GM19043 (cell line): ENCODE measurements at regions not wholly inside any gene's neighbourhood (a gene's known extent, or its start where the extent isn't known, plus 50 kb on each side); places are given as distances from the start of the nearest gene placed in this dataset.

Experiments
- ATAC-seq: cut with Tn5 transposase; IDR thresholded peaks from one replicate; pipeline ENCODE4 v1.9.1; 2021; ENCODE audit warnings: low read depth; ENCODE audit not compliant: unreplicated experiment

GRCh38 chr7:109256762-109257560 is 687.3 kb downstream of the DNAJB9 start:
- ATAC-seq, result peak; percentile 48

DNA sequence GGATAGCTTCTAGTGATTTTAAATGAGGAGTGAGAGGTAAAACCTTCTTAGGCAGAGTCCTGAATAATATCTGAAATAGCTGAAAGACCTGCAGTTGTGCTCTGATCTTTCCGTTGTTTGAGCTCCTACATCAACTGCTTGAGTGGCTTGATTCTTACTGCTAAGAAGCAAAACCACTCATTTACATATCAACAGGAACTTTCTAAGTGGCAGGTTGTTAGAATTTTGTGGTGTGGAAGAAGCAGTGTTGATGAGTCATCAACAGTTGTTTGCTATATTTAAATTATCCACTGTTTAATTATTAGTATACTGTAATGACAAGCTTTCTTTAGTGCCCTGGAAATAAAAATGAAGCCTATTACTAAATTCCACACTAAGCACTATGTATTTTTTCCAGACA is 689.5 kb downstream of the DNAJB9 start:
- peak; percentile 72 for ATAC-seq

GRCh38 chr7:109261781-109262180 is 692.1 kb downstream of the DNAJB9 start:
- no peak for ATAC-seq

GRCh38 chr7:109266610-109267009 is 696.9 kb downstream of the DNAJB9 start:
- ATAC-seq, result no peak

DNA sequence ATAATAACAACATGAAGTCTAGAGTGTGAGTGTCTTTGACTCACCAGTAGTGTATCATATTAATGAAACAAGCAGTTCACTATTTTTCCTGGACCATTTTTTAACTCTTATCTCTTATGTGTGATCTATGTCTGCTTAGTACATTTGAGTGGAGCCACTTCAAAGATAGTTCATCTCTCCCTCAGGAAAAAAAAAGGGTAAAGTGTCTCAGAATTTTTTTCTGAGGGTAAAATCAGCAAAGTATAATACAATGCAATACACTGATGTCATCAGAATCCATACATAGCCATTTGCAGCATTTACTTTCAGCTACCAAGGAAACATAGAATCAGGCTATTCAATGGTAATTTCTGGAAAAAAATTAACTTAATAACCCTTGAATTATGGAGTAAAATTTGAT is 706.7 kb downstream of the DNAJB9 start:
- no peak for ATAC-seq

GRCh38 chr7:109282726-109283125 is 713.1 kb downstream of the DNAJB9 start:
- no peak for ATAC-seq

DNA sequence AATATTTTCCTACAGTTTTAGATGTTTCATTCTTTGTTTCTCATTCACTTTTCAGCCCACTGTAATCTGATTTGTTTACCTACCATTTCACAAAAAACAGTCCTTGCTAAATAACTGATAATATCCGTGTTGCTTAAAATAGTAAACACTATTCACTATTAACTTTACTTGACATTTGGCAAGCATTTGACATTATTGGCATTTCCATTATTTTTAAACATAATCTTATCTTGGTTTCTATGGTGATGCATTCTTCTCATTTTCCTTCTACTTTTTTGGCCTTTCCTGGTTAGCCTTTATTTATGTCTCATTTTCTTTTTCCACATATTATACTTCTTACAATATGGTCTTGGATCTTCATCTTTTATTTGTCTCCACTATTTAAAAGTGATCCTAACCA is 715.3 kb downstream of the DNAJB9 start:
- no peak for ATAC-seq

DNA sequence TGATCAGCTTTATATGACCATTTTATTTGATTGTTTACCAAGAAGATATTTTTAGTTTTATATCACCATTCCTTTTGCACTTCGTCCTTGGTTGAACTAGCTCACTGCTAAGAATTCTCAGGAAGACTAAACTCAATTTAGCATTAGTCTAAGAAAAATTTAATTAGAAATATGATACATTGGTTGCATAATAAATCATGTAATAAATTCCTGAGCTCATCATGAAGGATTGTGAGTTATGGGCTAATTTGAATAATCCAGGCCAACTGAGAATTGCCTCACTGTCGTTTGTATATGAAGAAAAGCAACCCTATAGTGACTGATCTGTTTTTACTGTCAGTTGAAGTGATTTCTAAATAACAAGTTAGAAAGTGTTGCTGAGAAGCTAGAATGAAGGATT is 725.5 kb downstream of the DNAJB9 start:
- ATAC-seq, result no peak

DNA sequence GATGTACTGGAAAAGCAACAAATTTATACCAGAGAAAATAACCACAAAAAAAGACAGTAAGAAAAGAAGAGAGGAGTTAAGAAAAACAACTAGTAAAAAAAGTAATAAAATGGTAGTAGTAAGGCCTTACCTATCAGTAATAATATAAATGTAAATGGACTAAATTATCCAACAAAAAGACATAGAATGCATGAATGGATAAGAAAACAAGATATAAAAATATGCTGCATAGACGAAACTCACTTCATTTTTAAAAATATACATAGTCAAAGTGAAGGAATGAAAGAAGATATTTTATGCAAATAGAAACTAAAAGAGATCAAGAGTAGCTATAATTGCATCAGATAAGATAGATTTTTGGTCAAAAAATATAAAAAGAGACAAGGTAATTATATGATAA is 739.1 kb downstream of the DNAJB9 start:
- ATAC-seq, result no peak

DNA sequence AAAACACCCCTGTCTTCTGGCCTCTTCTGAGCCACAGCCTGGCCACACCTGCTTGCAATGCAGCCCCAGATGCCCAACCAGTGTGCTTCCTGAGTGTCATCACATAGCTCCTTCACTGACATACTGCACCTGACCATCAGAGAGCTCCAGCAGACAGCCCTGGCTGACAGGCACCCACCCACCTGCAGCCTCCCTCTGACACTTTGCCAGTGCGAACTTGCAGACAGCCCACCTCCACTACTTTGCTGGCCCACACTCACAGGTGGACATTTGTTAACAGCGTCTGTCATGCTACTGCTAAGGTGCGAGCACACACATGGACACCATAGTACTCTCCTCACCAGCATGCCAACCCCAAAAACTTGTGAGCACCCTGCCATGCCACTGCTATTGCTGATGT is 740.1 kb downstream of the DNAJB9 start:
- ATAC-seq, result no peak

DNA sequence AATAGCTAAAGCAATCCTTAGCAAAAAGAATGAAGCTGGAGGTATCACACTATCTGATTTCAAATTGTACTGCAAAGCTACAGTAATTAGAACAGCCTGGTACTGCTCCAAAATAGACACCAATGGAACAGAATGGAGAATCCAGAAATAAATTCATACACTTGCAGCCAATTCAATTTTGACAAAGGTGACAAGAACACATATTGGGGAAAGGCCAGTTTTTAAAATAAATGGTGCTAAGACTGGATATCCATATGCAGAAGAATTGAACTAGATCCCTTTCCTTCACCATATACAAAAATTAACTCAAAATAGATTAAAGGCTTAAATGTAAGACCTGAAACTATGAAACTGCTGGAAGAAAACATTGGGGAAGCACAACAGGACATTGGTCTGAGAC is 748.5 kb downstream of the DNAJB9 start:
- no peak for ATAC-seq

DNA sequence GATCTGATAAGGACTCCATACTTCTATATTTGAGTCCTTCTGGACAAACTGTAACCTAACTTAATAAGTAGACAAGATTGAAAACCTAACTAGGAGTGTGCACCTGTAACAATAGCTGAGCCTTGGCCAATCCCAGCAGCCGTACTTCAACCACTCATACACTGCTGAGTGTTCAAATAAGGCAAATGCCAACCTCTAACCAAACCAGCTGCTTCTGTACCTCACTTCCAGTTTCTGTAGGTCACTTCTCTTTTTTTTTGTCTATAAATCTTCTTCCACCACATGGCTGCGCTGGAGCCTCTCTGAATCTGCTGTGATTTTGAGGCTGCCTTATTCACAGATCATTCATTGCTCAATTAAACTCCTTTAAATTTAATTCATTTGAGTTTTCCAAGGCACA is 753.2 kb downstream of the DNAJB9 start:
- no peak for ATAC-seq

- no peak for ATAC-seq
Observed at GRCh38 chr7:109331423-109331822, 761.7 kb downstream of the DNAJB9 start.

DNA sequence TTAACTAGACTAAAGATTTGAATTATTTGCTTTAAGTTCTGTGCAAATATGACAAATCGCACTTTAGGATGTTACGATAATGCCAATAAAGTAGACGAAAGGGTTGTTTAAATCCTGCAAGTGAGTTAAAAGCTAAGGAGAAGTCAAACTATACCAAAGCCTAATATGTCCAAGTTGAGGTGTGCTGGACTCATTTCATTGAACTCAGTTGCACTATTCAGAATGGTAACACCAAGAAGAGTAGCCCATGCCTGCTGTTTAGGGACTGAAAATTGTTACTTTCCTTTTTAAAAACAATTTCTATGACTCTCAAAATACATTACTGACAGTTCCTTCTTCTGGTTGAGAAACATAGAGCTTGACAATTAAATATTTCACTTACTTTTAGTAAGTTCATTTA is 766.3 kb downstream of the DNAJB9 start:
- ATAC-seq, result no peak

DNA sequence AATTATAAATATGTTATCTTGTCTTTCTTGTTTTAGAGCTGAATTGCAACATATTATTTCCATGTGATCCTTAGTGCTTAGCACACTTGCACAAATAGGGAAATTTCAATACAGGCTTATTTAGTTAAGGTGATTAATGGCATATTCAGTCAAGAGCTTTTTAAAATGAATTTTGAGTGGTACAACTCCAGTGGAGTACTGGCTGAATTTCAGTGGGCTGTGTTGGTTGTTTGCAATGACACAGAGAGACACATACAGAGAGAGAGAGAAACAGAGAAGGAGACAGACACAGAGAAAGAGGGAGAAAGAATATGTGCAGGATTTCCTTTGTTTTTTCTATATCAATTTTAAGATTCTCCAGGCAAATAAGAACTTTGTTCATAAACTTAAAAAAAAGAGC is 766.9 kb downstream of the DNAJB9 start:
- no peak for ATAC-seq

DNA sequence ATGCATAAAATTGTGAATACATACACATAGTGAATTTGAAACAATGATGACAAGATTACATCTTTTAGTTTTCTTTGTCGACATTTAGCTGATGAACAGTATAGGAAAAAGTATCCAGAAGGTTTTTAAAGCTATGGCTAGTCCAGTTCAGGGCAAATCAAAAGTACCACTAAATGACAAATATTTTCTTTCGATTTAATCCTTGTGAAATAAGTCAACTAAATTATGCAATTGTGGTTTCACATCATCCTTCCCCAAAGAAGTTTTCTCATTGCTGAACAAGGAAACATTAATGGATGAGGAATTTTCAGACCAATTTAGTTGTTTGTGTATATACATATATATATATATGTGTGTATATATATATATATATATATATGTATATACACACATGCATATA is 774.0 kb downstream of the DNAJB9 start:
- no peak for ATAC-seq

DNA sequence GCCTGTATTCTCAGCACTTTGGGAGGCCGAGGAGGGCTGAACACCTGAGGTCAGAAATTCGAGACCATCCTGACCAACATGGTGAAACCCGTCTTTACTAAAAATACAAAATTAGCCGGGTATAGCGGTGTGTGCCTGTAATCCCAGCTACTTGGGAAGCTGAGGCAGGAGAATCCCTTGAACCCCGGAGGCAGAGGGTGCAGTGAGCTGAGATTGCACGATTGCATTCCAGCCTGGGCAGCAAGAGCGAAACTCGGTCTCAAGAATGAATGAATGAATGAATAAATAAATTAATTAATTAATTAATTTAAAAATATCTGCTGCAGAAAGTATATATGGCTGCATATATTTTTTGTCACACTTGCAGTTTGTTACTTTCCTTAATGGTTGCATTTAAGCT is 781.8 kb downstream of the DNAJB9 start:
- no peak for ATAC-seq

DNA sequence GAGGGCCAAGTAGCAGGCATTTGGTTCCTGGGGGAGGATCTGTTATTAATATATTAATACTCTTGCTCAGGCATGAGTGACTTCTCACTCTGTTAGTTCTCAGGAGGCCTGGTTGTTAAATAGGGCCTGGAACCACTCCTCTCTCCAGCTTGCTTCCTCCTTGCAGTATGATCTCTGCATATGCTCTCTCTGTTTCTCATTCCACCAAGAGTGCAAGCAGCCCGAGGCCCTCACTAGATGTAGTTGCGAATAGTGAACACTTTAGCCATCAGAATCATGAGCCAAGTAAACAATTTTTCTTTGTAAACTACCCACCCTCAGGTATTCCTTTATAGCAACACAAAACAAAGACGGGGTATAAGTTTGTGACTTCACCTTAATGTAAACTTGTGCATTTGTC is 784.3 kb downstream of the DNAJB9 start:
- no peak for ATAC-seq

GRCh38 chr7:109354552-109354951 is 784.9 kb downstream of the DNAJB9 start:
- ATAC-seq, result no peak

DNA sequence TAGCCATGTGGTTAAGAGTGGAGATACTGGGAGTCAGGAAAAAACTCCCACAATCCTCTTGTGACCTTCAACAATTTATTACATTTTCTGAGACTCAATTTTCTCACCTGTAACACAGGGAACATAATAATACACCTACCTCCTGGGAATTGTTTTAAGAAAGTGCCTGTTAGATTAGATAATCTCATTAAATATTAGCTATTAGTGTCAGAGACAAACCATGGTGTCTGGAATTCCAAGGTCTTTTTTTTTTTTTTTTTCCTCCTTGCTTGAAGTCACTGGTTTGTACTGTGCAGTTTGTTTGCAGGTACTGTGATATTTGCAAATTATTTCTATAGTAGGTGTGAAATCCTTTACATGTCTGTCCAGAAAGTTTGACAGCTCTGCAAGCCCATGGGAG is 806.1 kb downstream of the DNAJB9 start:
- ATAC-seq, result no peak

- no peak for ATAC-seq
Observed at GRCh38 chr7:109376576-109376975, 806.9 kb downstream of the DNAJB9 start.

DNA sequence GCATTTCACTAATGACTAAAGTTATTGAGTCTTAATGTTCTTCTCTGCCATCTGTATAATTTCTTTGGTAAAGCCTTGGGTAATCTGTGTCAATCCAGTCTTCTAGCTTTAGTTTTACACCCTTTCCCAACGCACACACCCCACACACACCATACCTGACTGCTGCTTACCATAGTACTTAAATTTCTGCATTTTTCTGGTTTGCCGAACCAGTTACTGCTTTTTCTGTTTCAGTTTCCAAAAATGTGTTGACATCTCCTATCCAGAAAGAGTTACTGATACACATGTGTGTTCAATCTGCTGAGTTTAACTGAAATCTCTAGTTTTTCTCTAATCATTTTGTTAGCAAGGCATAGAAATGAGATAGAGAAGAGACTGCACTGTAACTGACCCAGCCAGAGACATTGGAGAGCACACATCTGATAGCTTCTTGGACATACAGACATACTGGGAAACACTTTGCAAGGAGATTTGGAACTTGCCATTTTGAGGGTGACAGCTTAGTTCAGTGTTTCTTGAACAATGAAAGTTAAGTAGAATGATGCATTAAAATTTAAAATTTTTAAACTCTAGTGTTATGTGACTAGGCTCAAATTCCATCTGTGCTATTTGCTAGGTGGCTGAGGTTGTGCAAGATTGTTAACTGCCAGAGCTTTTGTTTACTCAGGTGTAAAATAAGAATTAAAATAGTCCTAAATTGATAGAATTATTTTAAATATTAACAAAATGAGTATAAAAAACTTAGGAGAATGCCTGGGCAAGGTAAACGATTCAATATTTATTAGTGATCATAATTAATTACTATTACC is 807.6 kb downstream of the DNAJB9 start:
- no peak for ATAC-seq
